ENCODE measurements at regions not wholly inside any gene's neighbourhood (a gene's known extent, or its start where the extent isn't known, plus 50 kb on each side); places are given as distances from the start of the nearest gene placed in this dataset.

DNA sequence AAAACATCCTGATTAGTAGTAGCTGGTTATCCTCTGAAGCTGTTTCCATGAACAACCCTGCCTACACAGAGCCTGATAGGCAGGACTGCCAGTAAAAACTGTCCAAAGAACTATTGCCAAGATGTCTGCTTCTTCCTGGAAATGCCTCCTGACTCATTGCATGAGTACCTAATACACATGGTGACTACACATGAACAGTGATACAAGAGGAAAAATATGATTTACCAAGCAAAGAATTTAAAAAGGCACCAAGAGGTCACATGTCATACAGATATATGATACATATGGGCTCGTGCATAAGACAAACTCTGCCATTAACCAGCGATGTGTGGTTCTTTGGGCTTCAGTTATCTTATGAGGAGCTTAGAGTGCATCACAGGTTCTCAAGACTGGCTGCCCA, 552.3 kb downstream of the SLC16A7 start:
- intact Hi-C loops (cut with DNase I) = no loop called here

DNA sequence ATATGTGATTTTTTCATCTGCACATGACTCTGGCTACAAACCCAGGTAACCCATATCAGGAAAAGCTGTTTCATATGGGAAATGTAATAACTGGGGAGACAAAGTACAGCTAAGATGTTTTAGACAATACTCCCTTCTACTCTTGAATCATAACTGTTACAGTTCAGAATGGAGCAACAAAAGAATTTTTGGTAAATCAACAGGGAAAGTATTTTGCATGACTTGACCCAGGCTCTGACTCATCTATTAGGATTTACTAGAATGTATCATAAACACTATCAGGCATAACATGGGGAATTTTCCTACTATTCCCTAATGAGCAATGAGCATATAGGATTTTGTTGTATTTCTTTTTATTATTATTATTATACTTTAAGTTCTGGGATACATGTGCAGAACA, 553.0 kb downstream of the SLC16A7 start:
- H3K36me3 ChIP-seq = no peaks in the 10 kb centered on the region
- H3K4me3 ChIP-seq = no peak overlapping the region
- no peak for TF ChIP-seq POLR2A (IDR thresholded peaks at IDR 0.05)
- no peak overlapping the region for H3K27ac ChIP-seq
- no peak for DNase-seq
- intact Hi-C loops (cut with DNase I) = no loop called here
- no peaks in the 10 kb centered on the region for H3K27me3 ChIP-seq
- no peaks in the 10 kb centered on the region for H3K9me3 ChIP-seq
- no peaks in the 10 kb centered on the region for H3K4me1 ChIP-seq

More for the DNA sequence above, 552.3 kb downstream of the SLC16A7 start:
- 64 to 81% methylated on average over 2 of the region's 2 CpGs for WGBS, 2 donors
- H3K36me3 ChIP-seq = no peaks in the 10 kb centered on the region
- no peaks in the 10 kb centered on the region for H3K4me1 ChIP-seq
- no peaks in the 10 kb centered on the region for H3K27me3 ChIP-seq
- TF ChIP-seq POLR2AphosphoS5 (IDR thresholded peaks at IDR 0.05) = no peak
- no peak for TF ChIP-seq EP300 (IDR thresholded peaks at IDR 0.05)
- no peaks in the 10 kb centered on the region for H3K9me3 ChIP-seq
- no peak overlapping the region for H3K27ac ChIP-seq
- no peak overlapping the region for H3K4me3 ChIP-seq
- no peak for DNase-seq

DNA sequence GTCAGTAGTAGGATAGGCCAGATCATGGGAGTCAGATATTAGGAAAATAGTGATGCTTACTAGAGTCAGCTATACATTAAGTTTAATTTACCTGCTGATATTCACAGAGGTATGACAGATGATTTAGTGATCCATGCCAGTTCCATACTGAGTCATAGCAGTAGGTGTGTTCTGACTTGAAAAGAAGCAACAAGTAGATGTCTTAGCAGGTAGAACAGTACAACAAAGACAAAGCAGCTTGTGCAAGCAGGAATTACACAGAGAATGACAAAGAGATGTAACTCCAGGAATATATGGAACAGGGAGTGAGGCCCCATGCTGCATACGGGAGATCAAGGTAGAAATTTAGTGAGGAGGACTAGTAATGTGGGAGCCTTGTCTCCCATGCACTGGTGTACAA, 556.9 kb downstream of the SLC16A7 start:
- Histone ChIP-seq H3K27ac (no peak overlapping the region), H3K36me3 (no peaks in the 10 kb centered on the region), H3K4me1 (no peaks in the 10 kb centered on the region), H3K27me3 (no peaks in the 10 kb centered on the region), H3K9me3 (no peaks in the 10 kb centered on the region), H3K4me3 (no peak overlapping the region)
- no peak for DNase-seq
- WGBS, 2 donors = 76 to 78% methylated on average over 1 of the region's 1 CpG
- intact Hi-C loops (cut with DNase I) = no loop called here
- TF ChIP-seq POLR2A (IDR thresholded peaks at IDR 0.05) (no peak), EP300 (IDR thresholded peaks at IDR 0.05) (no peak), POLR2AphosphoS5 (IDR thresholded peaks at IDR 0.05) (no peak)
- TF ChIP-seq, protein P1, sequence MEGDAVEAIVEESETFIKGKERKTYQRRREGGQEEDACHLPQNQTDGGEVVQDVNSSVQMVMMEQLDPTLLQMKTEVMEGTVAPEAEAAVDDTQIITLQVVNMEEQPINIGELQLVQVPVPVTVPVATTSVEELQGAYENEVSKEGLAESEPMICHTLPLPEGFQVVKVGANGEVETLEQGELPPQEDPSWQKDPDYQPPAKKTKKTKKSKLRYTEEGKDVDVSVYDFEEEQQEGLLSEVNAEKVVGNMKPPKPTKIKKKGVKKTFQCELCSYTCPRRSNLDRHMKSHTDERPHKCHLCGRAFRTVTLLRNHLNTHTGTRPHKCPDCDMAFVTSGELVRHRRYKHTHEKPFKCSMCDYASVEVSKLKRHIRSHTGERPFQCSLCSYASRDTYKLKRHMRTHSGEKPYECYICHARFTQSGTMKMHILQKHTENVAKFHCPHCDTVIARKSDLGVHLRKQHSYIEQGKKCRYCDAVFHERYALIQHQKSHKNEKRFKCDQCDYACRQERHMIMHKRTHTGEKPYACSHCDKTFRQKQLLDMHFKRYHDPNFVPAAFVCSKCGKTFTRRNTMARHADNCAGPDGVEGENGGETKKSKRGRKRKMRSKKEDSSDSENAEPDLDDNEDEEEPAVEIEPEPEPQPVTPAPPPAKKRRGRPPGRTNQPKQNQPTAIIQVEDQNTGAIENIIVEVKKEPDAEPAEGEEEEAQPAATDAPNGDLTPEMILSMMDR (IDR thresholded peaks at IDR 0.05) = no peak

DNA sequence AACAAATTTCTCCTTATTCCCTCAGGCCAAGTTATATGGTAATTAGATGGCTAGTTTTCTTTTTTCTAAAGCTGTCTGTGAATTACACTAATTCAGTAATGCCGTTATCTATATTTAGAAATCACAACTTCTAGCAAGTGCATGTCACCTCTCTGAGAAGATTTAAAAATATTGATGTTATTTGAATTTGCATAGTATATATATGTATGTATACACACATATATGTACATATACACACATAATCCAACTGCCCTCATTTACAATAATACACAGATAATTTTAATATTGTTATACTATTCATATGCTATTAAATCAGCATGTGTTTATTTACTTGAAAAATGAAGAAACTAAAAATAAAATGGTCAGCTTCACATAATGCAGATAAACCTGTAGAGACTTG, 563.9 kb downstream of the SLC16A7 start:
- no peak for DNase-seq
- no peak overlapping the region for H3K27ac ChIP-seq
- no peaks in the 10 kb centered on the region for H3K9me3 ChIP-seq
- intact Hi-C loops (cut with DNase I) = no loop called here
- WGBS, 2 donors = 81 to 91% methylated on average over 1 of the region's 1 CpG
- H3K27me3 ChIP-seq = no peaks in the 10 kb centered on the region
- TF ChIP-seq, protein P1 (IDR thresholded peaks at IDR 0.05) = no peak
- TF ChIP-seq POLR2A (IDR thresholded peaks at IDR 0.05) = no peak
- TF ChIP-seq POLR2AphosphoS5 (IDR thresholded peaks at IDR 0.05) = no peak
- no peak for TF ChIP-seq EP300 (IDR thresholded peaks at IDR 0.05)
- no peak overlapping the region for H3K4me3 ChIP-seq
- no peaks in the 10 kb centered on the region for H3K4me1 ChIP-seq
- H3K36me3 ChIP-seq = no peaks in the 10 kb centered on the region

DNA sequence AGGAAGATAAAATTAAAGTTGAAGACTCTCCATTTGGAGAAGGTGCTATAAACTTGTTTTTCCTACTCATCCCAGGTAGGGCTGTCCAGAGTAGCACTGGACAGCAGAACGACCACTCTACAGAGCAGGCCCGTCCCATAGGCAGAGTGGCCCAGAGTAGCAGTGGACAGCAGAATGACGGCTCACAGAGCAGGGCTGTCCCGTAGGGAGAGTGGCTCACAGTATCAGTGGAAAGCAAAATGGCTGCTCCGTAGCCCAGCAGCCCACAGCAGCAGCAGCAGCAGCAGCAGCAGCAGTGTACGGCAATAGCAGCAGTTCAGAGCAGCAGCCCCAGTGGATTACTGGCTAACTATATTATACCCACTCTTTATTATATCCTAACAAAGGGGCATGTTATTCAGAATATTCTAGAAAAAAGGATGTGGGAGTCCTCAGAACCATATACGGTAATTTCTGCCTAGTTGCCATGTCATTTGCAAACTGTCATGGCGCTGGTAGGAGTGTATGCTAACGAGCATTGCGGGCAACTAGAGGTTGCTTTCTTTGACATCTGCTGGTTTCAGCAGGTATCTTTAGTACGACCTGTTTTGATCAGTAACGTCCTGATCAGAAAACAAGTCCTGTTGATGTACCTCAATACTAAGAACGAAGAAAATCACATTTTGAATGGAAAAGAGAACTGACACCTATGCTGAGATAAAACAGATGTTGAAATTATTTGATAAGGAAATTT, 567.3 kb downstream of the SLC16A7 start:
- Histone ChIP-seq H3K9me3 (no peaks in the 10 kb centered on the region), H3K27me3 (no peaks in the 10 kb centered on the region), H3K4me3 (no peak overlapping the region), H3K4me1 (no peaks in the 10 kb centered on the region), H3K27ac (no peak overlapping the region), H3K36me3 (no peaks in the 10 kb centered on the region)
- intact Hi-C loops (cut with DNase I) = no loop called here
- WGBS, 2 donors = 86 to 87% methylated on average over 13 of the region's 13 CpGs
- no peak for DNase-seq
- TF ChIP-seq POLR2A (IDR thresholded peaks at IDR 0.05) (no peak), EP300 (IDR thresholded peaks at IDR 0.05) (no peak)
- TF ChIP-seq, protein P1 (IDR thresholded peaks at IDR 0.05) = no peak

DNA sequence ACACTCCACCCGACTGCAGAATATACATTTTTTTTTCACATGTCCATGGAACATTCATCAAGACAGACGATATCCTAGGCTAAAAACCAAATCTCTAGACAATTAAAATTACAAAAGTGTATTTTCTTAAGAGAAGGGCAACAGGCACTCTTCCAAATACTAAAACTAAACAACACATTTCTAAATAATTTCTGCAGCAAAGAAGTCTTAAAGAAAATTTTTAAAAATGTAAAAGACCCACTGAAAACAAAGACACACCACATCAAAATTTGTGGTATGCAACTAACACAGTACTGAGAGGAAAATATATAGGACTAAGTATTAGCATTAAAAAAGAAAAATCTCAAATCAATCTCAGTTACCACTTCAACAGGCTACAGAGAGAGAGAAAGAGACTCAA, 570.0 kb downstream of the SLC16A7 start:
- Histone ChIP-seq H3K27me3 (no peaks in the 10 kb centered on the region), H3K9me3 (no peaks in the 10 kb centered on the region), H3K4me1 (no peaks in the 10 kb centered on the region), H3K27ac (no peak overlapping the region), H3K36me3 (no peaks in the 10 kb centered on the region), H3K4me3 (no peak overlapping the region)
- no peak for TF ChIP-seq POLR2AphosphoS5 (IDR thresholded peaks at IDR 0.05)
- TF ChIP-seq, protein P1 (IDR thresholded peaks at IDR 0.05) = no peak
- no peak for TF ChIP-seq POLR2A (IDR thresholded peaks at IDR 0.05)
- no peak for TF ChIP-seq EP300 (IDR thresholded peaks at IDR 0.05)
- DNase-seq = no peak
- intact Hi-C loops (cut with DNase I) = no loop called here
- WGBS, 2 donors = 58 to 75% methylated on average over 2 of the region's 2 CpGs

All from sigmoid colon (tissue), 6 donors.